PFSK-1 (cell line): ENCODE measurements at regions not wholly inside any gene's neighbourhood (a gene's known extent, or its start where the extent isn't known, plus 50 kb on each side); places are given as distances from the start of the nearest gene placed in this dataset.

Source experiments
- FOXP2 ChIP-seq: optimal IDR thresholded peaks from 2 replicates; pipeline ENCODE3; 2011; ENCODE audit warnings: borderline replicate concordance, control low read depth, inconsistent platforms; ENCODE audit not compliant: insufficient read depth; ENCODE audit errors: extremely low read length, extremely low read depth
- POLR2AphosphoS5 ChIP-seq: IDR thresholded peaks from 2 replicates; pipeline ENCODE4 v1.6.1; 2012; ENCODE audit warnings: low read depth, mild to moderate bottlenecking, control low read depth, low read length, moderate library complexity
- SIN3A ChIP-seq: IDR thresholded peaks from 2 replicates; pipeline ENCODE4 v1.6.1; 2012; ENCODE audit warnings: mild to moderate bottlenecking, low read length, moderate library complexity, borderline replicate concordance; ENCODE audit not compliant: insufficient read depth
- TAF1 ChIP-seq: IDR thresholded peaks from 2 replicates; pipeline ENCODE4 v1.6.1; 2012; ENCODE audit warnings: low read length, control low read depth, borderline replicate concordance; ENCODE audit not compliant: insufficient read depth
- TF ChIP-seq, protein P1 (sequence below), 2 experiments: IDR thresholded peaks; 2 replicates each; pipeline versions ENCODE4 v1.6.1 to v1.8.0; 2011 to 2012; ENCODE audit warnings: low read depth in 2 of 2, low read length in 2 of 2, control low read depth in 1 of 2, inconsistent platforms in 1 of 2, mild to moderate bottlenecking in 1 of 2, moderate library complexity in 1 of 2; ENCODE audit not compliant: insufficient read depth in 1 of 2

DNA sequence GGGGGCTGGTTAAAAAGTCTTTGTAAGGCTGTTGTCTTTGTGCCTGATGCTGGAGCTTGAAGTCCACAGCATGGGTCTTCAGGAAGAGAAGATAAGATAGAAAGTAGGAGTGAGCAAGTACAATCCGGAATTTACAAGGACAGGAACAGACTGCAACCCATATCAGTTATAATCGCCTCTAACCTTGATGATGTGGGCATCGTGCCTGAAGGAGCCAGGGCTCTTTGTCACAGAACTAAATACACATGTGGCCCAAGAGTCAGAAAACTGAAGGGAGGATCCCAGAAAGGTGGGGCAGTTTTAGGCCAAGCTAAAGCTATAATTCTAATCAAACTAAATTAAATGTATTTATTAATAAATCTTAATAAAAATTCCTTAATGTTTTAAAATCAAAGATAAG lies 132.2 kb downstream of the TMCO5A start:
- no peak for TF ChIP-seq POLR2AphosphoS5
- TF ChIP-seq SIN3A = no peak
- TF ChIP-seq TAF1 = no peak
- TF ChIP-seq, protein P1, sequence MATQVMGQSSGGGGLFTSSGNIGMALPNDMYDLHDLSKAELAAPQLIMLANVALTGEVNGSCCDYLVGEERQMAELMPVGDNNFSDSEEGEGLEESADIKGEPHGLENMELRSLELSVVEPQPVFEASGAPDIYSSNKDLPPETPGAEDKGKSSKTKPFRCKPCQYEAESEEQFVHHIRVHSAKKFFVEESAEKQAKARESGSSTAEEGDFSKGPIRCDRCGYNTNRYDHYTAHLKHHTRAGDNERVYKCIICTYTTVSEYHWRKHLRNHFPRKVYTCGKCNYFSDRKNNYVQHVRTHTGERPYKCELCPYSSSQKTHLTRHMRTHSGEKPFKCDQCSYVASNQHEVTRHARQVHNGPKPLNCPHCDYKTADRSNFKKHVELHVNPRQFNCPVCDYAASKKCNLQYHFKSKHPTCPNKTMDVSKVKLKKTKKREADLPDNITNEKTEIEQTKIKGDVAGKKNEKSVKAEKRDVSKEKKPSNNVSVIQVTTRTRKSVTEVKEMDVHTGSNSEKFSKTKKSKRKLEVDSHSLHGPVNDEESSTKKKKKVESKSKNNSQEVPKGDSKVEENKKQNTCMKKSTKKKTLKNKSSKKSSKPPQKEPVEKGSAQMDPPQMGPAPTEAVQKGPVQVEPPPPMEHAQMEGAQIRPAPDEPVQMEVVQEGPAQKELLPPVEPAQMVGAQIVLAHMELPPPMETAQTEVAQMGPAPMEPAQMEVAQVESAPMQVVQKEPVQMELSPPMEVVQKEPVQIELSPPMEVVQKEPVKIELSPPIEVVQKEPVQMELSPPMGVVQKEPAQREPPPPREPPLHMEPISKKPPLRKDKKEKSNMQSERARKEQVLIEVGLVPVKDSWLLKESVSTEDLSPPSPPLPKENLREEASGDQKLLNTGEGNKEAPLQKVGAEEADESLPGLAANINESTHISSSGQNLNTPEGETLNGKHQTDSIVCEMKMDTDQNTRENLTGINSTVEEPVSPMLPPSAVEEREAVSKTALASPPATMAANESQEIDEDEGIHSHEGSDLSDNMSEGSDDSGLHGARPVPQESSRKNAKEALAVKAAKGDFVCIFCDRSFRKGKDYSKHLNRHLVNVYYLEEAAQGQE (IDR thresholded peaks at IDR 0.05; ENCODE audit: insufficient read depth in 1 of 2, low read depth in 2 of 2, low read length in 2 of 2) = no peak
- TF ChIP-seq FOXP2 = no peak

DNA sequence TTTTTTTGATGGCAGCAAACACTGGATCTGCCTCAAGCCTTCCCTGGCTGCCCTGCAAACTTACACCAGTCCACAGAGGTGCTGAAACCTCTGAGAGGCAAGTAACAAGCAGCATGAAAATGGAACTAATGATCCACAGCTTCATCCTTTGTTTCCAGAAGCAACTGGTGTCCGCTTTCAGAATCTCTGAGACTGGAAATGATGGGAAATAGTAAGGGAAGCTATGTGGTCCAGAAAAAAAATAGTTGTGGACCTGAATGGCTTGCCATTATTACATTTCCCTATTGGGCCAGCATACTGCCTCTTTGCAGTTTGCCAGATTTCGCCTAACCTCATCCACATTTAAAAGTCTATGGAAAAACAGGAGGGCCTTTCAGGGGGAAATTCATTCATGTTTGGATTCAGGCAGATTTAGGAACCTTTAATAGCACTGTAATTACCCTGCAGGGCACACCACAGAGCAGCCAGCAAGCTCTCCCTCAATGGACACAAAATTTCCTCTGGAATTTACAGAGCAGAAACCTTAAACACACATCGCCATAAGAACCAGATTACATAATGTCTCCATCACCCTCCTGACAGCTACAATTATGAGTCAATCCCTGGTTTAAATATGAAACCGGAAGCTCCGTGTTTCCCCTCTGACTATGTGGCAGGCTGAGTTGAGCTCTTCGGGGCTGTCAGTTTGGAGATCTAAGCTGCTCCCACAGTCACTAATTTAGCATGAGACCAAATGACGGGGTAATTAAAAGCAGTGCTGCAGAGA lies 134.4 kb downstream of the TMCO5A start:
- TF ChIP-seq POLR2AphosphoS5 (0 out of 2 replicates have a peak, but pooled peaks have one; percentile 52), SIN3A (peak; percentile 54; the same call in 1 of the 2 replicates), FOXP2 (no peak)

DNA sequence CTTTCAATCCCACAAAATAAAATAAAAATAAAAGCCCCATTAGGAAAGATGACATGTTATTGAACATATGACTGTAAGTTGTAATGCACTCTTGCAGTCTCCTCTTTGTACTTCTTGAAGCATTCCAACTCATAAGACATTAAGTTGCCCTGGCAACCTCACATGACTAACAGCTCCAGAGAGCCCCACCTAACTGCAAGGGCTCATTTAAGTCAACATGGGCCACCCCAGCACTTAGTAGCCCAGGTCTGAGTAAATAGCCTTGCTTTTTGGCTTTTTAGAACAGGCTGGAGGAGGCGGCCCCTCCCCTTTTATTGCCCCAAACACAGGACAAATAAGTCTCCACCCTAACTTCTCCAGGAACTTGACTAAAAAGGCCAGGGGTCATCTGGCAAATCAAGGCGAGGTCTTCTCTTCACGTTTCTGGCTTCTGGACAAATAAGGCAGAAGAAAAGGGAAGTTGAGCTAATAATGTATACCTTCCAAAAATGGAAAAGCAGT lies 135.1 kb downstream of the TMCO5A start:
- no peak for TF ChIP-seq TAF1
- TF ChIP-seq, protein P1 (IDR thresholded peaks at IDR 0.05; ENCODE audit: insufficient read depth in 1 of 2, low read depth in 2 of 2, low read length in 2 of 2) = no peak
- TF ChIP-seq FOXP2 = no peak
- no peak for TF ChIP-seq POLR2AphosphoS5
- no peak for TF ChIP-seq SIN3A

DNA sequence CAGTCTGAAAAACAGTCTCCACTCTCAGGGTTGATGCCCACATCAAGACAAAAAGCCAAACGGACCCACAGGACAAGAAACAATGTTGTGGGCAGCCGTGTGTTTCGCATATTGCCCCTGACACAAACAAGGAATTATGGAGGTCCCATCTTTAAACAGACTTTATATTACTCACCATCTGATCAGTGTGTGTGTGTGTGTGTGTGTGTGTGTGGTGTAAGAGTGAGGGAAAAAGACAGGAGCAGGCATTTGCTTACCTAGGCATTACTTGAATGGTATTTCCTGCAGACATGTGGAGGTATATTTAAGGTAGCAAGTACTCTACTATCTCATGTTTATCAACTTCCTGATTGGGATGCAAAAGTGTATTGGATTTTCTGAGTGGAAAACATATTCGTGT lies 136.3 kb downstream of the TMCO5A start:
- TF ChIP-seq, protein P1 (IDR thresholded peaks at IDR 0.05; ENCODE audit: insufficient read depth in 1 of 2, low read depth in 2 of 2, low read length in 2 of 2) = no peak
- no peak for TF ChIP-seq SIN3A
- TF ChIP-seq FOXP2 = no peak
- no peak for TF ChIP-seq TAF1
- no peak for TF ChIP-seq POLR2AphosphoS5

DNA sequence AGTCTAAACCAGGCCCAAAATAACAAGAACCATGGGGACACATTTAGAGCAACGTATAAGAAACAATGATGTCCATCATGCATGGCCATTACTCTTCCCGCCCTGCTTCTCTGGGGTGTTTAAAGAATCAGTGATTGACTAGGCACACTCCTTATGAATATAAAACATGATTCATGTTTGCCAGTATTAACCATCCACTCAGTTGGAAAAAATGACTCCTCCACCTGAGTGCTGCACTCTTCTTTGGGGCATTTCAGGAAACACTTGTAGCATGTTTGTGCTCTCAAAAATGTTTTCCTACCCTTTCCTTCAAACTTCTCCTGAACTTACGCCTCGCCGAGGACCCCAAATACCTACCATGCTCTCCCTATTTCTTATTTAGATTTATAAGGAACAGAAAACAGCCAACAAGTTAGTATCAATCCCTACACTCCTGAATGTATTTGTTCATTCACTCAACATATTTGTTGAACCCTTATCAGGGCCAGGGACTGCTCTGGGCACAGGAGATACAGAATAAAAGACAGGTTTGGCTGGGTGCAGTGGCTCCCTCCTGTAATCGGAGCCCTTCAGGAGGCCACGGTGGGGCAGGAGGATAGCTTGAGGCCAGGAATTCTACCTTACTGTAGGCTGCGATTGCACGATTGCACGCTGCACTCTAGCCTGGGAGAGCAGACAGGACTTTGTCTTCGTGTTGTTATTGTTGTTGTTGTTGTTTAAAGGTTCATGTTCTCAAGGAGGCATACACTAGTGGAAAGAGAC lies 137.0 kb downstream of the TMCO5A start:
- TF ChIP-seq TAF1 = no peak
- TF ChIP-seq POLR2AphosphoS5 = no peak
- TF ChIP-seq, protein P1 (IDR thresholded peaks at IDR 0.05; ENCODE audit: insufficient read depth in 1 of 2, low read depth in 2 of 2, low read length in 2 of 2) = no peak
- no peak for TF ChIP-seq SIN3A
- TF ChIP-seq FOXP2 = no peak
